Adrenal gland (tissue), 9 donors: ENCODE measurements at regions not wholly inside any gene's neighbourhood (a gene's known extent, or its start where the extent isn't known, plus 50 kb on each side); places are given as distances from the start of the nearest gene placed in this dataset.

ENCODE experiments used
- DNase-seq, 7 donors: peaks; one replicate each; pipeline ENCODE4 v3.0.0-alpha.2; 2019 to 2020
- H3K27ac ChIP-seq, 5 donors: fragments of 200-600 bp; sonication (generic) in 4 of 5; 1 replicate in 3 of 5; 2 replicates in 2 of 5; pipeline versions ENCODE4 v1.5.1 to v1.8.0; 2016 to 2020; ENCODE audit warnings: mild to moderate bottlenecking in 1 of 5
- H3K27me3 ChIP-seq: fragments of 200-600 bp; 2 replicates; pipeline ENCODE4 v1.8.0; 2021
- H3K36me3 ChIP-seq, 2 donors: fragments of 200-600 bp; replicated peaks in 1 of 2; 1 replicate in 1 of 2; 2 replicates in 1 of 2; pipeline versions ENCODE4 v1.5.1 to v1.8.0; 2018 to 2022
- H3K4me1 ChIP-seq, 2 donors: fragments of 200-600 bp; replicated peaks in 1 of 2; 1 replicate in 1 of 2; 2 replicates in 1 of 2; pipeline versions ENCODE4 v1.5.1 to v1.8.0; 2018 to 2021
- H3K4me3 ChIP-seq, 4 donors: fragments of 200-600 bp; sonication (generic) in 3 of 4; one replicate each; pipeline ENCODE4 v1.5.1; 2016 to 2018
- H3K9me3 ChIP-seq, 3 donors: fragments of 200-600 bp; sonication (generic) in 1 of 3; replicated peaks in 1 of 3; 1 replicate in 2 of 3; 2 replicates in 1 of 3; pipeline versions ENCODE4 v1.5.1 to v1.8.0; 2016 to 2021
- POLR2A ChIP-seq, 2 donors: fragments of 450-650 bp; IDR thresholded peaks; one replicate each; pipeline ENCODE4 v1.6.1; 2017; ENCODE audit warnings: antibody characterized with exemption in 2 of 2, mild to moderate bottlenecking in 2 of 2, moderate library complexity in 1 of 2
- WGBS, 4 donors: extraction: QIAGEN DNeasy Blood & Tissue Kit in 2 of 4; methylation state at CpG; one replicate each; pipeline versions ENCODE4 v1.1.5 to v1.1.7; 2013 to 2017; 5-methylcytosine and 5-hydroxymethylcytosine counted together
- intact Hi-C, 2 donors: fragments of 100-400 bp; cut with DNase I; formaldehyde crosslinking; loops; one replicate each; pipeline versions ENCODE4 v1.14.1 to v1.15.0; 2022 to 2023
- TF ChIP-seq, protein P1 (sequence below), 6 experiments: fragments of 450-650 bp in 4 of 6; fragments of 200-600 bp in 2 of 6; sonication (generic) in 1 of 6; IDR thresholded peaks; 1 replicate in 5 of 6; 2 replicates in 1 of 6; pipeline versions ENCODE4 v1.5.1 to v1.8.0; 2016 to 2021; ENCODE audit warnings: antibody characterized with exemption in 6 of 6, mild to moderate bottlenecking in 2 of 6, moderate library complexity in 1 of 6
- donor health status: healthy with polysubstance abuse.
- donor health status: Bipolar disorder and iron deficiency.
- donor health status: DM: yes; HTN: yes; CAD: no.
- donor health status: DM: no; HTN: no; CAD: no.
- donor health status: DM: no; HTN: no; CAD: no.

DNA sequence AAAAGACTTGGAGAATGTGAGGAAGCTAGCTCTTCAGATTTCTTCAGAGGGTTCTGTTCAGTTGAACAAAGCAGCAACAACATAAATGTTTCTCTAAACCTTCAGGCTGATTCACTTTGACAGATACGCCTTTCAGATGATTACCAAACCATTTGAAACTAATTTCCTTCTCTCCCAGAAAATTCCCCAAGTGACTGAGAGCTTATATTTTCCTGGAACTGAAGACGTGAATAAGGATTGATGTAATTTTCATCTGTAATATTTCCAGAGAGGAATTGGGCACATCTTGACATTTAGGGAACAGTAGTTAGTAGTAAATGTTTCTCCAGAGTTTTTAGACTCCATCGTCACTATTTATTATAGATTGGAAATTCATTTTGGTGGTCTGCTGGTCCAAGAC is 108.6 kb upstream of the AADACL2 start:
- H3K27me3 ChIP-seq, result no peaks in the 10 kb centered on the region
- no peaks in the 10 kb centered on the region for H3K4me1 ChIP-seq
- no peaks in the 10 kb centered on the region for H3K36me3 ChIP-seq
- 85 to 90% (median 88%) methylated on average over 3 of the region's 3 CpGs for WGBS, 4 donors
- intact Hi-C loops, result no loop called here
- no peaks in the 10 kb centered on the region for H3K9me3 ChIP-seq
- H3K4me3 ChIP-seq, result no peak overlapping the region
- no peak overlapping the region for H3K27ac ChIP-seq
- no peak for TF ChIP-seq POLR2A (IDR thresholded peaks at IDR 0.05)
- TF ChIP-seq, protein P1, sequence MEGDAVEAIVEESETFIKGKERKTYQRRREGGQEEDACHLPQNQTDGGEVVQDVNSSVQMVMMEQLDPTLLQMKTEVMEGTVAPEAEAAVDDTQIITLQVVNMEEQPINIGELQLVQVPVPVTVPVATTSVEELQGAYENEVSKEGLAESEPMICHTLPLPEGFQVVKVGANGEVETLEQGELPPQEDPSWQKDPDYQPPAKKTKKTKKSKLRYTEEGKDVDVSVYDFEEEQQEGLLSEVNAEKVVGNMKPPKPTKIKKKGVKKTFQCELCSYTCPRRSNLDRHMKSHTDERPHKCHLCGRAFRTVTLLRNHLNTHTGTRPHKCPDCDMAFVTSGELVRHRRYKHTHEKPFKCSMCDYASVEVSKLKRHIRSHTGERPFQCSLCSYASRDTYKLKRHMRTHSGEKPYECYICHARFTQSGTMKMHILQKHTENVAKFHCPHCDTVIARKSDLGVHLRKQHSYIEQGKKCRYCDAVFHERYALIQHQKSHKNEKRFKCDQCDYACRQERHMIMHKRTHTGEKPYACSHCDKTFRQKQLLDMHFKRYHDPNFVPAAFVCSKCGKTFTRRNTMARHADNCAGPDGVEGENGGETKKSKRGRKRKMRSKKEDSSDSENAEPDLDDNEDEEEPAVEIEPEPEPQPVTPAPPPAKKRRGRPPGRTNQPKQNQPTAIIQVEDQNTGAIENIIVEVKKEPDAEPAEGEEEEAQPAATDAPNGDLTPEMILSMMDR (IDR thresholded peaks at IDR 0.05), result no peak
- no peak for DNase-seq

DNA sequence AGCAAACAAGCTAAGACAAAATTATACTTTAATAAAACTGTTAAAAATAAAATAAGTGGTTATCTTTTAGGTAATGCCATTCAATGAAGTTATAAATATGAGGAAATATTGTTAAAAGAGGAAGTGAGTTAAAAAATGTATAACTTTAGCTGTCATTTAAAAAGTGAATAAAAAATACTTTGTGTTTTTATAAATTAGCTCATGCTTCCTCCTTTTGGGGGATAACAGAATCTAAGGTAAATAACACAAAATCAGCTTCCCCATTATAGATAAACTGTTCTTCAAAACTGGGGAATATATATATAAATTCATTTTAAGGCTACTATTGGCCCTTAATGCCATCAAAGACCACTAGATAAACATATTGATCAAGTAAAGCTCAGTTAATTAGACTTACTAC is 113.7 kb upstream of the AADACL2 start:
- no peaks in the 10 kb centered on the region for H3K27me3 ChIP-seq
- TF ChIP-seq, protein P1 (IDR thresholded peaks at IDR 0.05), result no peak
- no peak for TF ChIP-seq POLR2A (IDR thresholded peaks at IDR 0.05)
- intact Hi-C loops, result no loop called here

DNA sequence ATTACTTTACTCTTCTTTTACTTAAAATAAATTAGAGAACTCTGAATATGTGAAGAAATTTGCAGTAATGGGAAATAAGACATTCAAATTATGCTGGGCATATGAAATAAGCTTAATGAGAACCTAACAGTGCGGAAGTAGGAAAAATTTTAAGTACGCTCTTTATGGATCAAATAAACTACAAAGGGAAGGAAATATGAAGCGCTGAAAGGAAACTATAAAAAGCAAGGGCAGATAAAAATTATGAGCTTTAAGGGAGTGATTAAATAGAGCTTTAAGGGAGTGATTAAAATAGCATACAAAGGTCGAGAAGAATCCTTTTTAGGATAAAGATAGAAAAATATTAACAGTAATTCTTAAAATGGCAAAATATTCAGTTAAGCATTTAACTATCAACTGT is 118.3 kb upstream of the AADACL2 start:
- peaks cover 0 to 4% of the 10 kb centered on the region in 2 donors for H3K4me1 ChIP-seq
- TF ChIP-seq, protein P1 (IDR thresholded peaks at IDR 0.05), result no peak
- TF ChIP-seq POLR2A (IDR thresholded peaks at IDR 0.05), result no peak
- H3K27ac ChIP-seq, result no peak overlapping the region
- no peak overlapping the region for H3K4me3 ChIP-seq
- H3K9me3 ChIP-seq, result no peaks in the 10 kb centered on the region
- WGBS, 4 donors, result 59 to 79% (median 73%) methylated on average over 4 of the region's 4 CpGs
- H3K27me3 ChIP-seq, result no peaks in the 10 kb centered on the region
- H3K36me3 ChIP-seq, result no peaks in the 10 kb centered on the region
- DNase-seq, result no peak
- intact Hi-C loops, result no loop called here

More for the DNA sequence above, 113.7 kb upstream of the AADACL2 start:
- Histone ChIP-seq H3K4me3 (no peak overlapping the region), H3K4me1 (no peaks in the 10 kb centered on the region), H3K9me3 (no peaks in the 10 kb centered on the region), H3K36me3 (no peaks in the 10 kb centered on the region), H3K27ac (no peak overlapping the region)
- DNase-seq, result no peak

DNA sequence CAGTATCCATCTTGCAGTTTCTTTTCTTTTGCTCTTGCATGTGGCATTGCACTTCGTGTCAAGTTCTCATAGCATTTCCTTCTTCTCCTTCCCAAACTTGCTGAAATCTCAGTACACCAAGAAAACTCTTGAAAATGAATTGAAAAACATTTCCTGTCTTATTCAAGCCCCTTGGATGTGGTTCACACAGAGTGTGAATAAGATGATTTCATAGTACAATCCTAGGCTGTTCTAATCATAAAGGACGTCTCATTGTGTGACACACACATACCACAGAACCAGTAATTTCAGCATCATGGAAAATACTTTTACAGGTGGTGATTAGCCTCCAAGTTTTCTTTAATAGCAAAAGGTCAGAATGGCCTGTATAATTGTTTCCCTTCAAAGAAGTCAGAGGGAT is 121.6 kb upstream of the AADACL2 start:
- no peak overlapping the region for H3K4me3 ChIP-seq
- no peak for TF ChIP-seq POLR2A (IDR thresholded peaks at IDR 0.05)
- TF ChIP-seq, protein P1 (IDR thresholded peaks at IDR 0.05), result no peak
- DNase-seq, result no peak
- intact Hi-C loops, result no loop called here
- no peaks in the 10 kb centered on the region for H3K27me3 ChIP-seq
- no peaks in the 10 kb centered on the region for H3K9me3 ChIP-seq
- 72 to 78% (median 76%) methylated on average over 2 of the region's 2 CpGs for WGBS, 4 donors
- no peak overlapping the region for H3K27ac ChIP-seq
- peaks cover 0 to 4% of the 10 kb centered on the region in 2 donors for H3K4me1 ChIP-seq
- no peaks in the 10 kb centered on the region for H3K36me3 ChIP-seq
